Renal cortical epithelial cell (primary cell): ENCODE measurements at regions not wholly inside any gene's neighbourhood (a gene's known extent, or its start where the extent isn't known, plus 50 kb on each side); places are given as distances from the start of the nearest gene placed in this dataset.
A peak's percentile ranks its signal among the peaks of the same experiment; 100 is the strongest.
"Not testable (repeated sequence)": the region's sequence is repeated elsewhere in the genome, so short reads cannot be mapped to it uniquely, and the experiment has no call there.

Source experiments
- DNase-seq: peaks from one replicate; pipeline ENCODE4 v3.0.0-alpha.2; 2011; ENCODE audit warnings: low read depth

GRCh38 chr7:98727146-98727709 is 110.1 kb downstream of the NPTX2 start:
- DNase-seq: no peak

- DNase-seq: no peak
These were observed 111.5 kb downstream of the NPTX2 start for GRCh38 chr7:98728555-98728954.

- DNase-seq: no peak
These were observed 112.0 kb downstream of the NPTX2 start for GRCh38 chr7:98729121-98729520.

- no peak for DNase-seq
These were observed 113.2 kb downstream of the NPTX2 start for GRCh38 chr7:98730326-98730725.

GRCh38 chr7:98731651-98732050 is 114.6 kb downstream of the NPTX2 start:
- DNase-seq: no peak

GRCh38 chr7:98733036-98733435 is 116.0 kb downstream of the NPTX2 start:
- DNase-seq: no peak

GRCh38 chr7:98735801-98736200 is 118.7 kb downstream of the NPTX2 start:
- DNase-seq: no peak

GRCh38 chr7:98736461-98736860 is 119.4 kb downstream of the NPTX2 start:
- DNase-seq: not testable (repeated sequence)

GRCh38 chr7:98737176-98737575 is 120.1 kb downstream of the NPTX2 start:
- DNase-seq: no peak

GRCh38 chr7:98740643-98741042 is 123.6 kb downstream of the NPTX2 start:
- no peak for DNase-seq

GRCh38 chr7:98745722-98746318 is 124.0 kb downstream of the TMEM130 start:
- peak; percentile 4 for DNase-seq

- DNase-seq: no peak
These were observed 121.7 kb downstream of the TMEM130 start for GRCh38 chr7:98748090-98748489.

- no peak for DNase-seq
These were observed 116.6 kb downstream of the TMEM130 start for GRCh38 chr7:98753176-98753575.

- DNase-seq: no peak
These were observed 115.8 kb downstream of the TMEM130 start for GRCh38 chr7:98753989-98754479.

- no peak for DNase-seq
These were observed 114.5 kb downstream of the TMEM130 start for GRCh38 chr7:98755138-98755898.

- DNase-seq: no peak
These were observed 111.7 kb downstream of the TMEM130 start for GRCh38 chr7:98758157-98758556.

GRCh38 chr7:98760201-98760651 is 109.6 kb downstream of the TMEM130 start:
- DNase-seq: peak; percentile 7

GRCh38 chr7:98761225-98761624 is 108.6 kb downstream of the TMEM130 start:
- no peak for DNase-seq

- no peak for DNase-seq
These were observed 107.2 kb downstream of the TMEM130 start for GRCh38 chr7:98762620-98763019.

- DNase-seq: no peak
These were observed 106.4 kb downstream of the TMEM130 start for GRCh38 chr7:98763441-98763840.

- DNase-seq: no peak
These were observed 104.9 kb downstream of the TMEM130 start for GRCh38 chr7:98764946-98765345.

- DNase-seq: not testable (repeated sequence)
These were observed 99.7 kb downstream of the TMEM130 start for GRCh38 chr7:98770085-98770484.

GRCh38 chr7:98771519-98771918 is 98.3 kb downstream of the TMEM130 start:
- no peak for DNase-seq
